ENCODE measurements at regions not wholly inside any gene's neighbourhood (a gene's known extent, or its start where the extent isn't known, plus 50 kb on each side); places are given as distances from the start of the nearest gene placed in this dataset.
"Not testable (repeated sequence)": the region's sequence is repeated elsewhere in the genome, so short reads cannot be mapped to it uniquely, and the experiment has no call there.

- DNase-seq (ENCODE audit: low read depth, low spot score): not testable (repeated sequence)
Measured at GRCh38 chr2:2720806-2721205, 389.7 kb upstream of the MYT1L start.

DNA sequence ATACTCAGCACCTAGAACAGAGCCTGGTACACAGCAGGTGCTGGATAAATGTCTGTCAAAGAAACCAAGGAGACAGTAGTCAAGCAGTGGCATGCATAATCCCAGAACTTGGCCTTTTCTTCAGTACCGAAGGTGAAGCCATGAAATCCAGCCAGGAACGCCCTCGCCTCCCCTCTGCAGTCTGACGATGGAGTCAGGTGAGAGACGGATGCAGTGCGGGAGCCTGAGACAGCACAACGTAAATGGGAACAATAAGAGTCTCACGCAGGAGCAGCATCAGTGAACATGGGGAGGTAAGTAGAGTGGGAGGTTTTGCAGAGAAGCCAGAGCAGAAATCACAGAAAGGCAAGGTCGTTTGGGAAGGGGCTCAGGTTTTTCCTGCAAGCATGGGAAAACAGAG is 389.3 kb upstream of the MYT1L start:
- no peak for DNase-seq (ENCODE audit: low read depth, low spot score)

- no peak for DNase-seq (ENCODE audit: low read depth, low spot score)
Measured at GRCh38 chr2:2719781-2720180, 388.7 kb upstream of the MYT1L start.

DNA sequence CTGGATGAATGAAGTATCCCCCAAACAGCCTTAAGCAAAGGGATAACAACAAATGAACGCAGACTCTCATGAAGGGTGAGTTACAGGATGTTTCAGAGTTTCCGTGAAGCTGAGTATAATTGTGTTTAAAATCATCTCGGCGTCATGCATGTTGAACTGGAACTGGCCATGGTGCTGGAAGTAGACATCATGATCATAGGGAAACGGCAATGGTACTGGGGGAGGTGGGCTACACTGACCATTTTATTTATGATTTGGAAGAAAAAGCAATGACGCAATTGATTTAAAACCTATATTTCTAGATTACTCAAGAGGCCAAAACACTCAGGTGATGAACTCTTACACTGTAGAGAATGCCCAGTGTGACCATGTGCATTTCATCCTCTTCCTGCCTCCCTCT is 387.9 kb upstream of the MYT1L start:
- no peak for DNase-seq (ENCODE audit: low read depth, low spot score)

DNA sequence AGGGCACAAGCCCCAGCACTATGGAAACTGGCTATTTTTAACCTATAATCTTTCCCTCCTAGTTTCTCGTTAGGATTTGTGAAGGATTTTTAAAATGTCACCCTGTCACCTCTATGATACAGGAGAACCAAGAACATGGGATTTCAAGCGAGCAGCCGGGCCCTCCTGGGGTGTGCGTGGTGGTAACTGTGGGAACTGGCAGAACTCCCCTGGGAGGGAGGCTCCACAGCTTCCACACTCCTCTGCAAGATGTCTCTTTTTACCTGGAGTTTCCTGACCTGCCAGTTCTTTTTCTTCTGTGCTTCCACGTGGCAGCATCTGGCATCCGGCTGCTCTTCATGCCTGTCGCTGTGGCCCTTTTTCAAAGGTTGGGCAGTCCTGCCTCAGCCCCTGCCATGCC is 386.3 kb upstream of the MYT1L start:
- DNase-seq (ENCODE audit: low read depth, low spot score): no peak

DNA sequence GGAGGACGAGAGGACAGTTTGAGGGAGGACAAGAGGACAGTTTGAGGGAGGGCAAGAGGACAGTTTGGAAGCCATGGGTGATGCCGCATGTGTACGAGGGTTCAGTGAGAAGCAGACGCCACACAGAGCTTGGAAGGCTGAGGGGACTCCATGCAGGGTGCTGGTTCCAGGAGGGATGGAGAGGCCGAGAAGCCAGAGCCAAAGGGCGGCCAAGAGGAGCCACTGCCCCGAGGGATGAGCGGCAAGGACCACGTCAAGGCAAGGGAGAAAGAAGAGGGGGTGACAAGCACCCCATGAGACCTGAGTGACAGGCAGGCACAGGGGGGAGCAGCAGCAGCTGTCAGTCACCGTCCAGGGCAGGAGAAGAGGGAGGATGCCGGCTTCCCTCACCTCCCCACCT is 385.7 kb upstream of the MYT1L start:
- no peak for DNase-seq (ENCODE audit: low read depth, low spot score)

- no peak for DNase-seq (ENCODE audit: low read depth, low spot score)
Measured at GRCh38 chr2:2715036-2715818, 384.2 kb upstream of the MYT1L start.

DNA sequence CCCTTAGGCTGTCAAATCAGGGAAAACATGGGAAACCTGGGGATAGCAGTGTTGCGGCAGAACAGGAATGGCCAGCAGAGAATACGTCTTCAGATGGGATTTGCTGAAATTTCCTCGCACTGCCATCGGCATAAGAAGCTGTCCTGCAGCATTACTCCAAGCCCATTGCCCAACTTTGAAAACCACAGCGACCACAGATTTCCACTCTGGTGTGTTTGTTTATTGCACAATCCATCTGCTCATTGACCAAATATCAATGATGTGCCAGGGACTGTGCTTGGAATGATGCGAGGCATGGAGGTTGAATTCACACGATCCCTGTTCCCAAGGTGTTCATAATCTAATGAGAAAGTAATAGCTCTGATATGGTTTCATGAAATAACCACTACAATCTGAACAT is 383.3 kb upstream of the MYT1L start:
- DNase-seq (ENCODE audit: low read depth, low spot score): no peak

GRCh38 chr2:2709431-2709770 is 378.3 kb upstream of the MYT1L start:
- no peak for DNase-seq (ENCODE audit: low read depth, low spot score)

DNA sequence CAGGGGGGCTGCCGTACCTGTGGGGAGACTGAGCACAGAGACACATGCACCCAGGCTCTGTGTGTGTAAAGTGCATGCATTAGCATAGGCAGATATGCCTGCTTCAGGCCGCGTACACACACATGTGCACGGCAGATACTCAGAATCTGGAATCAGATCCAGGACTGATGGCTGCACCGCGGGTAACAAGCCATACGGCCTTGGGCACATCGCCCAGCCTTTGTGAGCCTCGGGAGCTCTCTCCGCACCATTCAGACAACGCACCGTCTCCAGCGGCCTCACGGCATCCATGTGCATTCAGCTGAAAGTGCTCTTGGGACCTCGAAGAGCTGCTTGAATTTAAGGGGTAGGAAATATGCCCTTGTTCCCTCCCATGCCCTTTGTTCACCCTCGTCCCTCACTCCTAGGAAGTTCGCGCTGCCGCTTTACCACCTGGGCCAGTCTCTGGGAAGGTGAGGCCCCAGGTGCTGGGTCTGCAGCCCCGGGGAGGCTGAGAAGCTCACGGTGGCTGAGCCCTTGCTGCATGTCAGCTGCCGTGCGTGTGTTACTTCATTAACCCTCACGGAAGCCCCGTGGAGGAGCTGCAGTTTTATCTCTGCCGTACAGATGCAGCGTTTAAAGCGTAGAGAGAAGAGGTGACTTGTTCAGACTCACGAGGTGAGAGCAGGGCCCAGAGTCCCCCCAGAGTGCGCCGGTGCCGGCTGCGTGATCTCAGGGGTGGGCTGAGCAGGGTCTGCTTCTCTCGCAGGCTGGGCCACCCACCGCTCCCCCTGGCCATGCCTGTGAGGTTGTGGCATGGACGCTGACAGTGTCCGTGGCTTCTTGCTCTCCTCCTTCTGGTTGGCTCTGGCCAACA is 377.7 kb upstream of the MYT1L start:
- no peak for DNase-seq (ENCODE audit: low read depth, low spot score)

- no peak for DNase-seq (ENCODE audit: low read depth, low spot score)
Measured at GRCh38 chr2:2707206-2707991, 376.3 kb upstream of the MYT1L start.

- DNase-seq (ENCODE audit: low read depth, low spot score): no peak
Measured at GRCh38 chr2:2706306-2706705, 375.2 kb upstream of the MYT1L start.

DNA sequence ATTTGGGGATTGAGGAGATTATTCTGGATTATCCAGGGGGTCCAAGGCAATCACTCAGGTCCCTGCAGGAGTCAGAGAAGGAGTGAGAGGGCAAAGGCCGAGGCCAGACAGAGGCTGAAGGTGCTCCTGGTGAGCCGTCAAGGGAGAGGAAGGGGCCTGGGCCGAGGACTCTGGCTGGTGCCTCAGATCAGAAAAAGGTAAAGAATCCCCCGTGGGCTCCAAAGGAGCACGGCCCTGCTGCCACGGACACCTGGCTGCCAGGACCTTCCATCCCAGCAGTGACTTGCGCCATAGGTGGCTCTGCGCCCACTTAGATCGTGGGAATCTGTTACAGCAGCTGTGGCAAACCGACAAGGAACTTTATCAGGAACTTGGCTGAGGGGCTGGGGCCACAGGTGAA is 374.8 kb upstream of the MYT1L start:
- no peak for DNase-seq (ENCODE audit: low read depth, low spot score)

GRCh38 chr2:2704428-2705090 is 373.5 kb upstream of the MYT1L start:
- DNase-seq (ENCODE audit: low read depth, low spot score): no peak

GRCh38 chr2:2703762-2704427 is 372.8 kb upstream of the MYT1L start:
- no peak for DNase-seq (ENCODE audit: low read depth, low spot score)

- DNase-seq (ENCODE audit: low read depth, low spot score): no peak
Measured at GRCh38 chr2:2703172-2703571, 372.1 kb upstream of the MYT1L start.

DNA sequence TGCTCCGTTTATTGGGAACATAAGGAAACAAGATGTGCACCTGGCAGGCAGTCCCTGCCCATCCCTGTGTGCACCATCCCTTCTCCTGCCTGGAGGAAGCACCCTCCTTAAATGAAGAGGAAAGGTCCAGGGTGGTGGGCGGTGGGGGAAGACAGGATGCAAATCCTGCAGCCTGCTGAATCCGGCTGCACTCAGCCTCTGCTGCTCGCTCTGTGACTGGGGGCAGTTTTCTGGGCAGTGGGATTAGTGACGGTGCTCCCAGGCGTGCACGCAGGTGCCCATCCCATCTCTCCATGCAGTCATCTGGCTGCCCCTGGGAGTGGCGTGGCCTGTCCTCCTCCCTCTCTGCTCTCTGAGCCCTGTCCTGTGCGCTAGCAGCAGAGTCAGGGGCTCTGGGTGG is 371.3 kb upstream of the MYT1L start:
- DNase-seq (ENCODE audit: low read depth, low spot score): no peak

DNA sequence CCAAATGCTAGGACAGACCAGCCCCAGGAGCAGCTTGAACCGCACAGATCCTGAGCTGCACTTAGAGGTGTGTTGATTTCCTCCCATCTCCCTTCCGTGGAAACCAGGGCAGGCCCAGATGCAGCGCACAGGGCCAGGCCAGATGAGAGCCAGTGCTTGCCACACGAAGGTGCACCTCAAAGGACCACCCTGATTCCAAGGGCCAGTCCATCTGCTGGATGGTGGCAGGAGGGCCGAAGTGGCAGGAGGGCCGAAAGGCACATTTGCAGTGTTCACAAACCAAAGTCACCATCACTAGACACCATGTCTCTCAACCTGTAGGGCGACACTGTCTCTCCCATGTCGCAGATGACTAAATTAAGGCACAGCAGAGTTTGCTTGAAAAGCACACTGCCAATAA is 370.7 kb upstream of the MYT1L start:
- DNase-seq (ENCODE audit: low read depth, low spot score): no peak

- no peak for DNase-seq (ENCODE audit: low read depth, low spot score)
Measured at GRCh38 chr2:2701176-2701781, 370.2 kb upstream of the MYT1L start.

GRCh38 chr2:2699121-2699505 is 368.0 kb upstream of the MYT1L start:
- no peak for DNase-seq (ENCODE audit: low read depth, low spot score)

Measured in iPS DF 19.7 (cell line).